SK-N-SH (cell line): ENCODE measurements at regions not wholly inside any gene's neighbourhood (a gene's known extent, or its start where the extent isn't known, plus 50 kb on each side); places are given as distances from the start of the nearest gene placed in this dataset.

Experiments used
- GABPA ChIP-seq: IDR thresholded peaks from 2 replicates; pipeline ENCODE4 v1.4.0; 2012; ENCODE audit warnings: low read depth, mild to moderate bottlenecking
- TF ChIP-seq, protein P1 (sequence below): fragments of 200-600 bp; sonication (generic); IDR thresholded peaks from 2 replicates; pipeline ENCODE4 v1.6.1; 2017; ENCODE audit warnings: antibody characterized with exemption, mild to moderate bottlenecking, moderate library complexity
- TF ChIP-seq, protein P2 (sequence below): IDR thresholded peaks from 2 replicates; pipeline ENCODE4 v1.4.0; 2012; ENCODE audit warnings: low read depth, borderline replicate concordance
- TF ChIP-seq, protein P3 (sequence below): IDR thresholded peaks from 2 replicates; pipeline ENCODE4 v1.4.0; 2012; ENCODE audit warnings: low read depth
- TF ChIP-seq, protein P4 (sequence below): IDR thresholded peaks from 2 replicates; pipeline ENCODE4 v1.6.1; 2012; ENCODE audit warnings: mild to moderate bottlenecking, low read depth, low read length, moderate library complexity

DNA sequence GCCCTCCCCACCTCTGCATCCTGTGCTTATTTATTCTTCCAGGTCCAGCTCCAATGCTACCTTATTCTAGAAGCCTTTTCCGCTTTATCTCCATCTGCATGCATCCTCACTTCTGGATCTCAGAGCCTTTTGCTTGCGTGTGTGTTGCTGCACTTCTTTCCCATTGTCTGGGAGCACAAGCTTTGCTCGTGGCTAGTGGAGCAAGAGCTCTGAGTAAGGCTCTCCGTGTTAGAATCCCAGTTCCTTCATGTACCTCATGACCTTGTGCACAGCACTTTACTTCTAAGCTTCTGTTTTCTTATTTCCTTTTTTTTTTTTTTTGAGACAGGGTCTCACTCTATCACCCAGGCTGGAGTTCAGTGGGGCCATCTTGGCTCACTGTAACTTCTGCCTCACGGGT is 140.0 kb upstream of the POU3F1 start:
- TF ChIP-seq, protein P1, sequence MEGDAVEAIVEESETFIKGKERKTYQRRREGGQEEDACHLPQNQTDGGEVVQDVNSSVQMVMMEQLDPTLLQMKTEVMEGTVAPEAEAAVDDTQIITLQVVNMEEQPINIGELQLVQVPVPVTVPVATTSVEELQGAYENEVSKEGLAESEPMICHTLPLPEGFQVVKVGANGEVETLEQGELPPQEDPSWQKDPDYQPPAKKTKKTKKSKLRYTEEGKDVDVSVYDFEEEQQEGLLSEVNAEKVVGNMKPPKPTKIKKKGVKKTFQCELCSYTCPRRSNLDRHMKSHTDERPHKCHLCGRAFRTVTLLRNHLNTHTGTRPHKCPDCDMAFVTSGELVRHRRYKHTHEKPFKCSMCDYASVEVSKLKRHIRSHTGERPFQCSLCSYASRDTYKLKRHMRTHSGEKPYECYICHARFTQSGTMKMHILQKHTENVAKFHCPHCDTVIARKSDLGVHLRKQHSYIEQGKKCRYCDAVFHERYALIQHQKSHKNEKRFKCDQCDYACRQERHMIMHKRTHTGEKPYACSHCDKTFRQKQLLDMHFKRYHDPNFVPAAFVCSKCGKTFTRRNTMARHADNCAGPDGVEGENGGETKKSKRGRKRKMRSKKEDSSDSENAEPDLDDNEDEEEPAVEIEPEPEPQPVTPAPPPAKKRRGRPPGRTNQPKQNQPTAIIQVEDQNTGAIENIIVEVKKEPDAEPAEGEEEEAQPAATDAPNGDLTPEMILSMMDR, result no peak
- TF ChIP-seq, protein P2, sequence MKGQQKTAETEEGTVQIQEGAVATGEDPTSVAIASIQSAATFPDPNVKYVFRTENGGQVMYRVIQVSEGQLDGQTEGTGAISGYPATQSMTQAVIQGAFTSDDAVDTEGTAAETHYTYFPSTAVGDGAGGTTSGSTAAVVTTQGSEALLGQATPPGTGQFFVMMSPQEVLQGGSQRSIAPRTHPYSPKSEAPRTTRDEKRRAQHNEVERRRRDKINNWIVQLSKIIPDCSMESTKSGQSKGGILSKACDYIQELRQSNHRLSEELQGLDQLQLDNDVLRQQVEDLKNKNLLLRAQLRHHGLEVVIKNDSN, result no peak
- TF ChIP-seq, protein P3, sequence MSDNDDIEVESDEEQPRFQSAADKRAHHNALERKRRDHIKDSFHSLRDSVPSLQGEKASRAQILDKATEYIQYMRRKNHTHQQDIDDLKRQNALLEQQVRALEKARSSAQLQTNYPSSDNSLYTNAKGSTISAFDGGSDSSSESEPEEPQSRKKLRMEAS, result no peak
- no peak for TF ChIP-seq GABPA
- TF ChIP-seq, protein P4, sequence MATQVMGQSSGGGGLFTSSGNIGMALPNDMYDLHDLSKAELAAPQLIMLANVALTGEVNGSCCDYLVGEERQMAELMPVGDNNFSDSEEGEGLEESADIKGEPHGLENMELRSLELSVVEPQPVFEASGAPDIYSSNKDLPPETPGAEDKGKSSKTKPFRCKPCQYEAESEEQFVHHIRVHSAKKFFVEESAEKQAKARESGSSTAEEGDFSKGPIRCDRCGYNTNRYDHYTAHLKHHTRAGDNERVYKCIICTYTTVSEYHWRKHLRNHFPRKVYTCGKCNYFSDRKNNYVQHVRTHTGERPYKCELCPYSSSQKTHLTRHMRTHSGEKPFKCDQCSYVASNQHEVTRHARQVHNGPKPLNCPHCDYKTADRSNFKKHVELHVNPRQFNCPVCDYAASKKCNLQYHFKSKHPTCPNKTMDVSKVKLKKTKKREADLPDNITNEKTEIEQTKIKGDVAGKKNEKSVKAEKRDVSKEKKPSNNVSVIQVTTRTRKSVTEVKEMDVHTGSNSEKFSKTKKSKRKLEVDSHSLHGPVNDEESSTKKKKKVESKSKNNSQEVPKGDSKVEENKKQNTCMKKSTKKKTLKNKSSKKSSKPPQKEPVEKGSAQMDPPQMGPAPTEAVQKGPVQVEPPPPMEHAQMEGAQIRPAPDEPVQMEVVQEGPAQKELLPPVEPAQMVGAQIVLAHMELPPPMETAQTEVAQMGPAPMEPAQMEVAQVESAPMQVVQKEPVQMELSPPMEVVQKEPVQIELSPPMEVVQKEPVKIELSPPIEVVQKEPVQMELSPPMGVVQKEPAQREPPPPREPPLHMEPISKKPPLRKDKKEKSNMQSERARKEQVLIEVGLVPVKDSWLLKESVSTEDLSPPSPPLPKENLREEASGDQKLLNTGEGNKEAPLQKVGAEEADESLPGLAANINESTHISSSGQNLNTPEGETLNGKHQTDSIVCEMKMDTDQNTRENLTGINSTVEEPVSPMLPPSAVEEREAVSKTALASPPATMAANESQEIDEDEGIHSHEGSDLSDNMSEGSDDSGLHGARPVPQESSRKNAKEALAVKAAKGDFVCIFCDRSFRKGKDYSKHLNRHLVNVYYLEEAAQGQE, result no peak
